GM19099 (cell line): ENCODE measurements at regions not wholly inside any gene's neighbourhood (a gene's known extent, or its start where the extent isn't known, plus 50 kb on each side); places are given as distances from the start of the nearest gene placed in this dataset.

ENCODE experiments used
- POLR2A ChIP-seq: IDR thresholded peaks from 3 replicates; pipeline ENCODE4 v1.6.1; 2011; ENCODE audit warnings: low read depth; ENCODE audit not compliant: insufficient read length; ENCODE audit errors: extremely low read depth

DNA sequence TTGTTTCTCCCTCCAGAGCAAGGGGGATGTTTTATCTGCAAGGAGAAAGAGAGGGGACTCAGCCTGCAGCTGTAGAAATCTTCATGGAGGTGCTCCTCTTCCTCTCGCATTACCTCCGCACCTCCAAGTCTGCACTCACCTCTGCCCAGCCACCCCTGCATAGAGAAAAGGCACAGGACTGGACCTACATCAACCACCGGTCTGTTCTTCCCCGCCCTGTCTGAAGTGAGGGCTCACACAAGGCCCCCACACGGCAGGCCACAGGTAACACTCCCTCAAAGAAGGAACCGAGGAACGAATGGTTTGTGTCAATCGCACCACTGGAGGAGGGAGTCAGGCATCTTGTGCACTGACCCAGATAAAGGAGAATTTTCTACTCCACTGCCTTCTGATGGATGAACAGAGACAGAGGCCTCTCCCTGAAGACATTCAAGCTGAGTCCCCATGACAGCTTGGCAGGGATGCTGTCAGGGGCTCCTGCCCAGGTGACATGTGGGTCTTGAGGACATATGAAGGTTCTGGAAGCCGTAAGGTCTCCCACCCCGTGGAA, 260.3 kb downstream of the XXYLT1 start:
- TF ChIP-seq POLR2A = no peak

GRCh38 chr3:195011231-195011834, 259.6 kb downstream of the XXYLT1 start:
- TF ChIP-seq POLR2A = no peak

DNA sequence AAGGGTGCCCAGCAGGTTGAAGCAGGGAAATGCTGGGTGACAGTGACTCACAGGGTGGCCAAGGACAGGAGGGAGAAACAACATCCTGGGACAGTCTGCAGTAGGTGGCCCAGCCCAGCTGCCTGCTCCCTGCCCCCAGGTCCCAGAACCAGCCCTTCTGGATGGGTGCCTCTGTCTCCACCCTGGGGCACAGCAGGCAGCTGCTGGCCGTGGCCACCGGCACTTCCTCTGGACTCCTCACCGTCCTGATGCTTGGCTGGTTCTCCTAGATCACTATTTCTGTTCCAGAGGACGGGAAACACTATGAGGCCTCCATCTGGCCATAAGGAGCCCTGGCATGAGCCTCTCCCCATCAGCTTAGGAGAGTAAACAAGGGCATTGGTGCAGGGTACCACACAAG, 258.9 kb downstream of the XXYLT1 start:
- TF ChIP-seq POLR2A = no peak

DNA sequence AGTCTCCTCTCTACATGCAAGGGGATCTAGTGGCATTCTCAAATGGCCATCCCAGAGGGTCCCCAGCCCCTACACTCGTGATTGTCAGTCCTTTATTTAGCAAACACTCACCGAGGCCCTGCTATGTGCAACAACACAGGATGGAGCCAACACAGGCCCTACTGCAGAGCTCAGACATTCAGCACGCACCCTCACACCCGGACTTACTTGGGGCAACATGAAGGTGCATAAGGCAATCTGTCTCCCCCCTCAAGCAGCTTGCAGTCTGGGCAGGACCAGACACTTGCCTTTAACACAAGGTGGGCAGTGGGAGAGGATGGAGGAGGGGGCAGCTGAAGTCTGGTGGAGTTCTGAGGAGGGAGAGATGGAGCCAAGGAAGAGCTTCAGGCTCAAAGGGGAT, 258.4 kb downstream of the XXYLT1 start:
- no peak for TF ChIP-seq POLR2A

DNA sequence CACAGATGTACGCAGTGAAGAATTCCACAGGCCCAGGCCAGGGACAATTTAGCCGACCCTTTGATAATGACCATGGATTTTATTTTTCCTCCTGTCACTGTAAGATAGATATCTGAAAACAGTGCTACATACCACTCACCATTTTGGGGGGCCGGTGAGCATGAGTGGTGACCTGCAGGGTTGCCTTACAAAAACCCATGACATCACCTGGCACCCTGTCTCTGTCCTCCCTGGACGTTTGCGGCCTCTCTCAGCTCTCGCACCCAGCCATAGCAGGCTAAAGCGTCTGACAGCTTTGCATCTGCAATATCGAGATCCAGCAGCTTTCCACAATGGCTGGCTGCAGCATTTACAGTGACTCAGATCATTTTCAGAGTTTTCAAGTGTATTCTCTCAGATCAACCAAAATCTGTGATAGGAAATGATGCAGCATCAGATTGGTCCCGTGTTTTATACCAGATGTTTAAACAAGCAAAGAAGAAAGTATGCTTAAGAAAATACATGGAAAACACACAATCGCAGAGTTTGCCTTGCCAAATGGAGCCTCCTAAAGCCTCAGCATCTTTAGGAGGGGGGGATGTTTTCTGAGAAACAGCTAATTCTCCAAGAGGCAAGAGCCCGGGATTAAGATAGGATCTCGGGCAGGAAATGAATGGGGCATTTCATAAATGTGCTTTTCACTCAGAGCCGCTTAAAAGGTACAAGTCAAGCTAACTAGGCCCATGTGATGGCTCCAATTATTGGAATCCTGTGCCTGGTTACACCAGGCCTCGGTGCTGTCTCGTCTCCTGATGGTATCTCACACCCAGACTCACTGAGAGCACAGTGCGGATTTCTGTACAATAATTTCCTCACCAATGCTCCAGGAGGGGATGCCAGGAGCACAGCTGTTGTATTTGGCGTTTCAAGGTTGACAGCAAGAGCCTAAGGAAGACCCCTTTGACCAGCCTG, 257.3 kb downstream of the XXYLT1 start:
- TF ChIP-seq POLR2A = no peak

DNA sequence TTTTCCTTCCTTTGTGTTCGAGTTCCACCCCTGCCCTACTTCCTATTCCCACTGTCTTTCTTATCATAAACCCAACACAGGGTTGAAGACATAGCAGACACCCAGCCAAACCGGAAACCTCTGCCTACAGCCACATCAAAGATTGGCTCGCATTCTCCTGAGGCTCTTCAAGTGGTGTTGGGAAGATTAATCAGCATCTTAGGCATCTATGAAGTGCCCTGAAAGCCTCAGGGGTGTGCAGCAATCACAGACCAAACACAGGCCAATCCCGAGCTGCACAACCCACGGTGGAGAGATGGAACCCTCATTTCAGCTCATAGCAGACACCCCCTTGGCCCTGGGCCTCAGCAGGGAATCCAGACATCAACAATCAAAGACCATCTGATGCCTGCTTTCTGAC, 255.9 kb downstream of the XXYLT1 start:
- TF ChIP-seq POLR2A = no peak

- TF ChIP-seq POLR2A = no peak
These were observed 253.8 kb downstream of the XXYLT1 start for GRCh38 chr3:195017151-195017550.
